GM19455 (cell line): ENCODE measurements at regions not wholly inside any gene's neighbourhood (a gene's known extent, or its start where the extent isn't known, plus 50 kb on each side); places are given as distances from the start of the nearest gene placed in this dataset.

ENCODE experiments used
- ATAC-seq: cut with Tn5 transposase; IDR thresholded peaks from one replicate; pipeline ENCODE4 v1.9.1; 2021; ENCODE audit not compliant: unreplicated experiment

DNA sequence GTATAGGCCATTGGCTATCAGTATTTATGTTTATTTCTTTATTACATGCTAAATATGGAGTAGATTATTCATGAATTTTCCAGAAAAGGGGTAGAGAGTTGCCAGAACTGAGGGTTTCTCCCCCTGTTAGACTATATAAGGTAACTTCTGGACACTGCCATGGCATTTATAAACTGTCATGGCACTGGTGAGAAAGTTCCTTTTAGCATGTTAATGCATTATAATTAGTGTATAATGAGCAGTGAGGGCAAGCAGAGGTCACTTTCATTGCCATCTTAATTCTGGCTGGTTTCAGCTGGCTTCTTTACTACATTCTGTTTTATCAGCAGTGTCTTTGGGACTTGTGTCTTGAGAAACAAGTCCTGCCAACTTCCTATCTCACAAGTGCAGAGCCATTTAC lies 220.0 kb upstream of the CNR1 start:
- no peak for ATAC-seq

DNA sequence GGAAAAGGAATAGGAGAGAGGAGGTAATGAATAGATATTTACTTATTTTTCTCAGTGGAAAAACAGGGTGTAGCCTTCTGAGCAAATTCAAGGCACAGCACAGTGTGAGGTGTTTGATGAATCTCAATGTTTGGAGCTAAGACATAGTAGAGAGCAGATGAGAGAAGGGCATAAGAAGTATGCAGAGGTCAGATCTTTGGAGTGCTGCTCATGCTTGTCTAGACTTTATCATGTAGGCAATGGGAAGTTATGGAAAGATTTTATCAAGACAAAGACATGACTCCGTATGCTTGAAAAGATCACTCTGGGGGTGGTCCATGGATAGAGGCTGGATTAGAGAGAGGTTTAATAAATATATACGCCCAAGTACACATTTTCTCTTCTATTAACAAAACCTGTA lies 217.0 kb upstream of the CNR1 start:
- ATAC-seq: no peak

DNA sequence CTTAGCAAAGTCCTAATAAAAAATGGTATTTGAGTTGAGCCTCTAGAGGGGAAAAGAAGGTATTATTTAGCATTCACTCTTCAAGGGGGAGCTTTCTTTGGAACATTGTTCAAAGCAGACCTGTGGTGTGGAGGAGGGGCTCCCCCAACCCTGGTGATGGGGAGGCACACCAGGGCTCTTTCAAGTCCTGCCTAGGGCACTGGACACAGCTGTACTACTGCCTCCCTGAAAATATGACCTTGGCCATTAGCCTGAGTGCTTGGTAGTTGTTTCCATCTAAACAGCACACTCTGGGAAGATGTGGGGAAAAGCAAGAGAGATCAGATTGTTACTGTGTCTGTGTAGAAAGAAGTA lies 215.1 kb upstream of the CNR1 start:
- ATAC-seq: no peak

GRCh38 chr6:88380618-88381288 lies 214.6 kb upstream of the CNR1 start:
- ATAC-seq: no peak

DNA sequence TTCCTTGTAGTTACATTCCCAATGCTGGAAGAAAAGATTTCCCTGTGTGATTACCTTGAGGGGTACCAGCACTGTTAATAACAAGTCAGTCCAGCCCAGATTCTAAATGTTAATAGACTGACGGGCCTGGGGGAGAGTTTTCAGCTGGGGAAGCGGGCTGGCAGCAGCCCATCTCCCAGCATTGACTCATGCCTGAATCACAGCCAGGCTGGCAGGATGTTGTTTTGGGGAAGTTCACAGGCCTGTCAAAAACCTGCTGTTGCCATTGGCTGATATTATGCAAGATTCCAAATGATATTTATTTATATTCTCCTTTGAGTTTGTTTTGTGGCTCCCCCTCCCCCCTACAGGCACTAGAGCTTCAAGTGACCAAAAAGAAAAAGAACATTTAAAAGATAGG lies 213.9 kb upstream of the CNR1 start:
- no peak for ATAC-seq

DNA sequence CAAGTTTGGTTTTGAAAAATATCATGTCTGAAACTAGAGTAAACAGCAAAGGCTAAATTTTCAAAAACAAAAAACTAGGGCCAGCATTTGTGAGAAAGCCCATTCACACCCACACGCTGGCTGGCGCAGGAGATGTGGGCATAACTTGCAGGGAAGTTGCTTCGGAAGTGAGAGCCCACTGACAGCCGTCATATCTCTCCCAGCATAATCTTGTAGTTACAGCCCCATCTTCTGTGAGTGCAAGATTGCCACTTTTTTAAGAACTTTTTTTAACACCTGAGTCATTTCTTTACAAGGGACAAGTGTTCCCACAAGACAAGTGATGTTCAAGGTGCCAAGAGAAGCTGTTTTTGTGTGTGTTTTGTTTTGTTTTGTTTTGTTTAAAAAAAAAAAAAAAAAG lies 212.5 kb upstream of the CNR1 start:
- no peak for ATAC-seq

DNA sequence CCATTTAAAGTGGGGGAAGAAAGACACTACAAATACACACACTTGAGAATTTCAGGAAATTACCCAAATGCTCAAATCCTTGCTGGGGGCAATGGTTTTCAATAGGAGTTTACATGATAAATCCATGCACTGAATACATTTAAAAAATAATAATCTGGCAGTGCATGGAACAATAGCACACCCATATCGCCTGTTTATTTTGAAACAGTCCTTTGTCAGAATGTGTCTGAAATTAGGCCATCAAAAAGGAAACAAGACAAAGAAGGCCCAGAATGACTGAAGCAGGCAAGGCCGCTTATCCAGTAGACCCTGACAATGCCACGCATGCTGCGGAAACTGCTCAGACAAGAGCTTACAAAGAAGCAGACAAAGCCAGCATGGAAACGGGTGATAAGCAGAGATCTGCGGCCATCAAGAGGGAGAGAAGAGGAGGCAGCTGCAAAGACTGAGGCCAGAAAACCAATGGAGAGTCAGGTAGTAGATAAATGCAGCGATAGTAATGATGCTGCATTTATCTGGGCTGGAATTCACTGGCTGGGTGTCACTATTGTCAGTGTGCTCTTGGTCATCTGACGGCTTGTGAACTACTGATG lies 211.9 kb upstream of the CNR1 start:
- ATAC-seq: no peak

DNA sequence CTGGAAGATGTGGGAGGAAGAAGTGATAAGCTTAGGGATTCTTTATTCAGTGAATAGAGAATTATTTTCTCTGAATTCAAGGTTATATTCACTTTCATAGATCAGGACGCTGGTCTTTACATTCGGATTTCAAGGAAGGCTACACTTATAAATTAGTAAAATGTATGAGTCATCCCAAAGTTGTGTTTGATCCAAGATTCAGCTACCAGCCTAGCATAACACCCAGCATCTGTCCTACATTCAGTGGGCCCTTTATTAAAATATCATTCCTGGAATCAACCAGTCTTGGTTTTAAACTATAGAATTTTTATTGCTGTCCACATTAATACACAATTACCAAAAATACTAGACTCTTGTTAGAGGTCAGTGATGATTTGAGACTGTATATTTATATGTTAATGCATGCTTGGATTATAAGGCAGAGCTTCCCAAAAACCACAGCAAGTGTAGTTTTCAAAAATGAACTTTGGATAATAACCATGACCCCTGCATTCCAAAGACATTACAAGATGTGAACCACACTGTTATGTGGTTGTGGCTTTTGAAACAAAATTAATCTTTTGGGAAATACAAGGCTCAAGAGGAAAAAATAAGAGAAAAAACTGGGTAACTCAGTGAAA lies 210.7 kb upstream of the CNR1 start:
- ATAC-seq: no peak

DNA sequence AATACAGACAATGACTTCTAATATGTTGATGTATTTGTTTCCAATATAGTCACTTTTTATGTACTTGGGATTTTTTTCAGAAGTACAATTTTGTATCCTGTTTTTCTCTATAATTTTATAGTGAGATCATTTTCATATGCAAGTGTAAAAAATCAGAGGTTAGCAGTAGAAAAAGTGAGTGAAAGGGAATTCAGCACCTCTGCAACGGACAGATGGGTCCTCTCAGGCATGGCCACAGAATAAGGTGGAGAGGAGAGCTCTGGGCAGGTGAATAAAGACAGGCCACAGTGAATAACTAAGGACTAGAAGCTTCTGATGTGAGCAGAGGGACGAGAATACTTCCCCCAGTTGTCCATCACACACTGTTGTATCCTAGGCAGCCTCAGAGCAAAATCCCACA lies 210.1 kb upstream of the CNR1 start:
- no peak for ATAC-seq

GRCh38 chr6:88374553-88374952 lies 208.4 kb upstream of the CNR1 start:
- no peak for ATAC-seq

DNA sequence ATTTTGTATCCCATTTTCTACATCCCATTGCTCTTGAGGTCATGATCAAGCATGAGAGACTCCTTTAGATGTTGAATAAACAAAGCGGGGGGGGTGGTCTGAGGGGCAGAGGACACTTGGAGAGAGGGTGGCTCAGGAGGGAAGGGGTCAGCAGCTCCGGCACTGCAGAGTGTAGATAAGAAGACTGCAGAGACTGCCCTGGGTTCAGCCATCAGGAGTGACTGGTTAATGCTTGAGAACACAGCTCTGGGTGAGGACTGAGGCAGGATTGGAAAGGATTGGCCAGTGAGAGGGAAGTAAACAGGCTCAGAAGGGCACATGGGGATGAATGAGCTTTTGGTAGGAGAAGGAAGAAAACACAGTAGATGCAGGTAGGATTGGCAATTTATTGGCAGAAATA lies 205.3 kb upstream of the CNR1 start:
- ATAC-seq: no peak

DNA sequence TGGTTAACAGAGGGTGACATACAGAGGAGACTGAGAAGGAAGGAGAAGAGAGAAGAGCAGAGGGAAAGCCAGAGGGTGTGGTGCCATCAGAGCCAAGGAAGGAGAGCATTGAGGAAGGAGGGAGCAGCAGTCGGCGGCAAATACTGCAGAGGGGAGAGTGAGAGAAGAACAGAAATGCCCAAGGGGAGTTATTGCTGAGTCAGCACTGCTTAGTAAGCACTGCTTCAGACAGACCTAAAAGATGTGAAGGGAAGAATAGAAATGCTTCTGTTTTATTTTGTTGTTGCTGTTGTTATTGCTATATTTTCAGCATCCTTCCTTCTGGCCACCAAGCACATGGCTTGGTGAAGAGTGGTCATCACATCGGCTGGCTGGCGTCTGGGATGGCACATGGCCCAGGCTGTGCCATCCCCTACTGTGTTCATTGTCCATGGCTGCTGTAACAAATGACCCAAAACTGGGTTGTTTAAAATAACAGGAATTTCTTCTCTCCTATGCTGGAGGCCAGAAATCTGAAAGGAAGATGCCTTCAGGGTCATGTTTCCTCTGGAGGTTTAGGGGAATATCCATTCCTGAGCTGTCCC lies 204.1 kb upstream of the CNR1 start:
- no peak for ATAC-seq

GRCh38 chr6:88369262-88369661 lies 203.1 kb upstream of the CNR1 start:
- ATAC-seq: no peak

- no peak for ATAC-seq
Measured at GRCh38 chr6:88368071-88368787, 202.1 kb upstream of the CNR1 start.

GRCh38 chr6:88367248-88367647 lies 201.1 kb upstream of the CNR1 start:
- no peak for ATAC-seq

- no peak for ATAC-seq
Measured at GRCh38 chr6:88366672-88367071, 200.5 kb upstream of the CNR1 start.

DNA sequence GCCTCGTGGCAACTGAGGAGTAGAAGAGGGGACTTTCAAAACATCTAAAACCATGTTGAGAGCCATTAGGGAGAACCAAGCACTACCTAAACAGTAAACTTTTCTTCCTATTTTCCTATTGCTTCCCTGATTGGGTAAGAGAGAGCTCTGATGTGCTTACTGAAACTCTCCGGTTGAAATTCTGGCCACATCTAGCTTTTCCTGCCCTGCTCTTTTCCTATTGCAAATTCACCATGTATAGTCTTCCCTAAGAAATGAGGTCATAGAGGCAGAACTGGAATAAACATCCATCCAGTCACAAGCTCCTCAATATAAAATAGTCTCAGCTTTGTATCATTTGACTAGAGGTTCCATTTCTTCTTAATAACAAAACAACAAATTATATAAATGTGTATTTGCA lies 199.5 kb upstream of the CNR1 start:
- ATAC-seq: no peak

- ATAC-seq: no peak
Measured at GRCh38 chr6:88365230-88365629, 199.1 kb upstream of the CNR1 start.

DNA sequence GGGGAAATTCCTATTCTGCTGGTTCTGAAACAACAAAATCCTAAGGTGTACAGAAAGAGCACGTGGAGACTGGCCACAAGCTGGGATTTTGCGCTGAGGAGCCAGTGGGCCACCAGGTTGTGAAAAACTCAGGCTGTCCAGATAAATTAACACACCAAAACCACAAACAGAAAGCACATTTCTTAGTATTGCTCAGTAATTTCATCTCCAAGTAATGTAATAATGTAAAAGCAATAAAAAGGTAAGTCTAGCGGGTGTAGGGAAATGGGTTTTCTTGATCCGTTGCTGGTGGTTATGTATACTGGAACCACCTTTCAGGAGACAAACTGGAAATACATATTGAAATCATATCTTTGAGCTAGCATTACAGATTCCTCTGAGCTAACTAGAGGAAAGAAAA lies 195.6 kb upstream of the CNR1 start:
- no peak for ATAC-seq

GRCh38 chr6:88361298-88361697 lies 195.2 kb upstream of the CNR1 start:
- no peak for ATAC-seq

DNA sequence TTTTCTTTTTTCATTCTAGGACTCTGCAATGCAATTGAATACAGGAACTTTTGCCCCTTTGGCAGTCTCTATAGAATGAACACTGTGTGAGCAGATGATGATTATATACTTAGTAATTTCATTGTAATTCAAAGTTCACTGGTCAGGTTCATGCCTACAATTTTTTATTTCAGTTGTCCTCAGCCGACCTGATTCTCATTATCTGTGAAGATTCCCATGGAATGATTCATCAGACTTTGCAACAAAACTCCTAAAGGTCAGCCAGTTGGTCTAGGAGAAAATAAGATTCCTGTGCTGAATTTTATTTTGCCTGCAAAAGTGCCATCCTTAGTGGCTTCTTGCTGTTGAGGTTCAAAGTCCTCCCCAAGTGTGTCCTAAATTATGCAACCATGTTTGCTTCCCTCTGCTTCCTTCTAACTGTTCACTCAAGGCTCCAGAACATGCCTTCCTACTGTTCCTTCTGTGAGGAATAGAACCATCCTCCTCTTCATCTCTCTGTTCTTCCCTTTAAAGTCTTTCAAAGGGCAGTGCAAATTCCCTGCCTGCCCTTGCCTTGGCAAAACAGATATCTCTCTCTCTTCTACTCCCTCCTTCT lies 194.2 kb upstream of the CNR1 start:
- no peak for ATAC-seq
